Activated CD8-positive, alpha-beta T cell treated with anti-CD3 and anti-CD28 coated beads for 36 hours (primary cell): ENCODE measurements at regions not wholly inside any gene's neighbourhood (a gene's known extent, or its start where the extent isn't known, plus 50 kb on each side); places are given as distances from the start of the nearest gene placed in this dataset.

ENCODE experiments used
- ATAC-seq: fragments of 200-7000 bp; cut with Tn5 transposase; one replicate; pipeline ENCODE4 v1.10.0; 2021; ENCODE audit warnings: mild to moderate bottlenecking, moderate library complexity
- CTCF ChIA-PET: fragments of 350-600 bp; sonication (Branson Sonifier 250); formaldehyde crosslinking; loops from one replicate; lab custom pipeline; 2021; ENCODE audit warnings: antibody characterized with exemption; lab: Charles Lee
- POLR2A ChIA-PET: fragments of 350-600 bp; sonication (Branson Sonifier 250); formaldehyde crosslinking; loops from one replicate; lab custom pipeline; 2021; ENCODE audit warnings: antibody characterized with exemption; lab: Charles Lee
- DNase-seq: peaks from one replicate; pipeline ENCODE4 v3.0.0-alpha.2; 2020
- H3K27ac Mint-ChIP-seq: one replicate; pipeline ENCODE4 v1.8.0; 2021; ENCODE audit warnings: mild to moderate bottlenecking, mixed read lengths
- H3K27me3 Mint-ChIP-seq: one replicate; pipeline ENCODE4 v1.8.0; 2021; ENCODE audit warnings: mixed read lengths
- H3K36me3 Mint-ChIP-seq: one replicate; pipeline ENCODE4 v1.8.0; 2021; ENCODE audit warnings: low read depth, mixed read lengths
- H3K4me1 Mint-ChIP-seq: one replicate; pipeline ENCODE4 v1.8.0; 2021; ENCODE audit warnings: low read depth, mixed read lengths
- H3K4me3 Mint-ChIP-seq: one replicate; pipeline ENCODE4 v1.8.0; 2021; ENCODE audit warnings: mild to moderate bottlenecking, moderate library complexity, mixed read lengths
- H3K9me3 Mint-ChIP-seq: one replicate; pipeline ENCODE4 v1.8.0; 2021; ENCODE audit warnings: mixed read lengths
- CTCF ChIP-seq: fragments of 200-600 bp; IDR thresholded peaks from one replicate; pipeline ENCODE4 v1.8.0; 2022; ENCODE audit warnings: antibody characterized with exemption, mild to moderate bottlenecking
- intact Hi-C: fragments of 100-400 bp; cut with micrococcal nuclease; formaldehyde crosslinking; loops from one replicate; pipeline ENCODE4 v1.10.0; 2022

DNA sequence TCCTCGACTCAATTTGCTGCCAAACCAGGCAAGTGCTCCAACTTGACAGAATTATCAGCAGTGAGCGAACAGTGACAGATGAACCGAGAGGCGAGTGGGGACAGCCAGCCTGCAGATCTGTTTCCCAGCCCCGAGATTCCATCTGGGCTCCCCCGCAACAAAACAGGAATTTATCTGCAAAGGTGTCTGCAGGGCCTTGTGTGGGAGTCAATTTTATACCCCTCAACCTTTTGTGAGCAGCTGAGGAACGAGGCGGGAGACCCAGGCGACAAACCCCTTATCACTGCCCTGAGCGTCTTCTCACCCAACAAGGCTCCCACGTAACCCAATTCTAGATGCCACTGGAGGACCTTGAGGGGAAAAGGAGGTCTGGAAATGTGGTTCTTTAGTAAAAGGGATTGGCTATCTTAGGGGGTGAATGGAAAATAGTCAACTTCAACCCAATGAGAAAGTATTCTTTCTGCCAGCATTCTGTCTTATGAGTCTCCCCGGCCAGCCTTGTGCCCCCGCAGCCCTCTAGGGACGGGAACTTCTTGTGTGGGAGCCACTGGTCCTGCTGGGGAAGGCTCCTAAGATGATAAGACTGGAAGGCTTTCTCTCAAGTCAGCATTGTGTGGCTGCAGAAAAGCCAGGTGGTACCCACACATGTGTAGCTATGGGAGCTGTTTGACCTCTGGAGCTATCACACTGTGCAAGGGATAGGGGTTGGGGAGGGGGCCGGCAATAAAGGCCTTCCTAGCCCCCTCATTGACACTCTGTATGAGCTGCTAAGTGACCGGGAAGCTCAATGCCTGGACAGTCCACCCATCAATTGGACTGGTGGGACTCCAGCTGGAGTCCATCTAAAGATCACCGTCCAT, 527.9 kb downstream of the SHQ1 start:
- no peaks in the 10 kb centered on the region for H3K4me1 Mint-ChIP-seq
- CTCF ChIA-PET = no interaction called here
- intact Hi-C loops = no loop called here
- POLR2A ChIA-PET = no interaction called here
- ATAC-seq = no peak
- no peaks in the 10 kb centered on the region for H3K9me3 Mint-ChIP-seq
- TF ChIP-seq CTCF = no peak
- no peak overlapping the region for H3K27ac Mint-ChIP-seq
- DNase-seq = no peak
- no peaks in the 10 kb centered on the region for H3K36me3 Mint-ChIP-seq
- H3K4me3 Mint-ChIP-seq = no peak overlapping the region
- no peaks in the 10 kb centered on the region for H3K27me3 Mint-ChIP-seq

DNA sequence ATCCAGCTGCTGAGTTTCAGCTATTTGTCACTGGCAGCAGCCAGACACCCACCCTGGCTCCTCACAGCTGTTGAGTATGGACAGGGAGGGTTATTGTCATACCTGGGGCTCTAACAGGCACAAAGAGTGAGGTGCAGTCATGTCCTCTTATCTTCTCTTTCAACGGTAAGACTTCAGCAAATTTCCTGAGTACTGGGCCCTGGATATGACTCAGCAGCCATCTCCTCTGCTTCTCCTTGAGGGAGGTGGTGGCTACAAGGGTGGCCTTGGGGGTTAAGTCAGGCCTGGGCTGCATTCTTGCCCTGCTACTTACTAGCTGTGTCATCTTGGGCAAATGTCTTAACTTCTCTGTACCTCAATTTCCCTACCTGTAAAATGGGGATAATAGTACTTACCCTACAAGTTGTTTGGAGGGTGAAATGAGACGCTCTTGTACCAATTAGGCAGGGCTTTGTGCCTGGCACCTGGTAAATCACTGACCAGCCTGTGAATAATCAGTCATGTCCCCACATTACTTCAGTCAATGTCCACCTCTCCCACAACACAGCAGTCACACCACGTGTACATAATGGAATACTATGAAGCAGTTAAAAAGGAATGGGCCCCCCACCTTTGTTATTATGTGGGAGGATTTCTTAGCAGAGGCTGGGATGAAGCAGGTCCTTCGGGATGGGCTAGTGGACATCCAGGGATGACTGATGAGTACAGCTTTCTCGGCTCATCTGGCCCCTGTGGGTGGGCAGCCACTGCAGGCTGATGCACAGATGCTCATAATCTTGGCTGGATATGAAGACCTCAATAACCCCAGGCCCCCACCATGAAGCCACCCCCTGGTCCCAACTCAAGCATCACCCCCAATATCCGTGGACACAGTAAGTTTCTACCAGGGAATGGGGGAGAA, 528.8 kb downstream of the SHQ1 start:
- Mint-ChIP-seq H3K27me3 (no peaks in the 10 kb centered on the region), H3K4me3 (no peak overlapping the region), H3K4me1 (no peaks in the 10 kb centered on the region), H3K27ac (no peak overlapping the region), H3K36me3 (no peaks in the 10 kb centered on the region), H3K9me3 (no peaks in the 10 kb centered on the region)
- ATAC-seq (no peak), DNase-seq (no peak)
- CTCF ChIA-PET = no interaction called here
- intact Hi-C loops = no loop called here
- POLR2A ChIA-PET = interaction anchor here (0.7 kb wide), 1 partner anchor 20 kb away, joined by 3 read pairs; no protein-coding TSS in a partner anchor
- TF ChIP-seq CTCF = no peak

DNA sequence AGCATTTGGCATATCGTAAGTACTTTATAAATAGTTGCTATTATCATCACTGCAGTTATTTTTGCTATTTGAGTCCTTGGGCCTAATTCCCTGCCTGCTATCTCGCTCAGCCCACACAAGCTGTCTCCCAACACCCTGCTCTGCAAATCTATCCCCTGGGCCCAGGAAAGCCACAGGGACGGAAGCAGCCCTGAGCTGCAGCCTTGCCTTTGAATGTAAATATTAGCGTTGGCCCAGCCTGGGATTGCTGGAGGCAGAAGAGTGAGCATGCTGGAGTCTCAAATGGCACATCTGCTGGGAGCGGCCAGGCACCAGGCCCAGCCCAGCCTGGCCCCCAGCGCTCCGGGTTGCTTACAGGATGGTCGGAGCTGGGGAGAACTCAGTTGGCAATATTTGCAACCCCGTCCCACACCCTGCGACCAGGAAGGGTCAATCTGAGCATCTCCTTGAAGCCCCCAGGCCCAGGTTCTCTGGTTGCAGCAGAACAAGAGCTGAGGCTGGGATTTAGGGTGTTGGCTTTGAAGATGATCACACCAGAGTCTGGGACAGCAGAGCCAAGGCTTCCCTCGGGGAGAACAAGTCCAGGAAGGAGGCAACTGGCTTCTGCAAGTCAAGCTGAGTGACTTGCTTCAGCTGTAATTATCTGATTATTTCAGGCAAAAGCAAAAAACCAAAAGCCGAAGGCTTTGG, 529.6 kb downstream of the SHQ1 start:
- Mint-ChIP-seq H3K9me3 (no peaks in the 10 kb centered on the region), H3K4me3 (no peak overlapping the region), H3K4me1 (no peaks in the 10 kb centered on the region), H3K36me3 (no peaks in the 10 kb centered on the region), H3K27me3 (no peaks in the 10 kb centered on the region), H3K27ac (no peak overlapping the region)
- no peak for ATAC-seq
- intact Hi-C loops = no loop called here
- POLR2A ChIA-PET = interaction anchor here (0.7 kb wide), 1 partner anchor 19 kb away, joined by 3 read pairs; no protein-coding TSS in a partner anchor
- TF ChIP-seq CTCF = no peak
- DNase-seq = no peak
- CTCF ChIA-PET = interaction anchor here (1.5 kb wide), 1 partner anchor 348 kb away, joined by 3 read pairs; no protein-coding TSS in a partner anchor

DNA sequence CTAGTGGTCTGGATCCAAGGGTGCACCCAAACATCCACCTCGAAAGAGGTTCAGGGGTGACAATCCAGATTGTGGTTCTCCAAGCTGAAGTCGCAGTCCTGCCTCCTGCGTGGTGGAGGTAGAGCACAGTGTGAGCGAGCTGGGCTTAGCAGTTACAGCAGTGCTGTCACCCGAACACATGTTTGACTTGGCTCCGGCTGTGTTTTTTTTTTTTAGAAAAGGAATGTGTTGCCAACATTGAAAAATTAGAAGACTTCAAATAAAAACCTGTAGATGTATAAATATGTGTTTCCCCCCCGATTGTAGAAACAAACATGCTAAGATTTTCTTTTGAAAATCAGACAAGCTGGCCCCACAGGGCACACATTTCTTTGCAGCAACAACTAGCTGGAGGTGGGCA, 530.8 kb downstream of the SHQ1 start:
- ATAC-seq (no peak), DNase-seq (no peak)
- ChIA-PET POLR2A (interaction anchor here (0.8 kb wide), 1 partner anchor 383 kb away, joined by 3 read pairs; no protein-coding TSS in a partner anchor), CTCF (interaction anchor here (1.5 kb wide), 1 partner anchor 349 kb away, joined by 3 read pairs; no protein-coding TSS in a partner anchor)
- no peaks in the 10 kb centered on the region for H3K27me3 Mint-ChIP-seq
- no peak for TF ChIP-seq CTCF
- intact Hi-C loops = no loop called here
- no peaks in the 10 kb centered on the region for H3K36me3 Mint-ChIP-seq
- H3K27ac Mint-ChIP-seq = no peak overlapping the region
- H3K4me3 Mint-ChIP-seq = no peak overlapping the region
- no peaks in the 10 kb centered on the region for H3K9me3 Mint-ChIP-seq
- H3K4me1 Mint-ChIP-seq = no peaks in the 10 kb centered on the region
